Caki2 (cell line): ENCODE measurements at regions not wholly inside any gene's neighbourhood (a gene's known extent, or its start where the extent isn't known, plus 50 kb on each side); places are given as distances from the start of the nearest gene placed in this dataset.

Source experiments
- DNase-seq: peaks from one replicate; pipeline ENCODE4 v3.0.0-alpha.2; 2015; ENCODE audit warnings: low read depth
- in situ Hi-C: cut with HindIII; loops from 2 replicates; pipeline ENCODE4 v1.10.0; 2016; ENCODE audit warnings: low sequenced_read_pairs, low pct_unique_long_range_greater_than_20kb, mixed read lengths

- in situ Hi-C loops = no loop called here
- no peak for DNase-seq
Observed at GRCh38 chr12:92528097-92528496, 174.7 kb upstream of the PLEKHG7 start.

- in situ Hi-C loops = no loop called here
- DNase-seq = no peak
Observed at GRCh38 chr12:92524489-92524888, 178.3 kb upstream of the PLEKHG7 start.

GRCh38 chr12:92520511-92520910 is 182.3 kb upstream of the PLEKHG7 start:
- in situ Hi-C loops = no loop called here
- DNase-seq = no peak

GRCh38 chr12:92519284-92519683 is 183.5 kb upstream of the PLEKHG7 start:
- peak; percentile 38 for DNase-seq
- in situ Hi-C loops = no loop called here

- no peak for DNase-seq
- in situ Hi-C loops = no loop called here
Observed at GRCh38 chr12:92518071-92518470, 184.7 kb upstream of the PLEKHG7 start.

- in situ Hi-C loops = no loop called here
- peak; percentile 59 for DNase-seq
Observed at GRCh38 chr12:92516277-92516600, 186.6 kb upstream of the PLEKHG7 start.

GRCh38 chr12:92513231-92513730 is 189.5 kb upstream of the PLEKHG7 start:
- DNase-seq = no peak
- in situ Hi-C loops = no loop called here

GRCh38 chr12:92511786-92512185 is 191.0 kb upstream of the PLEKHG7 start:
- in situ Hi-C loops = no loop called here
- no peak for DNase-seq

- no peak for DNase-seq
Observed at GRCh38 chr12:92509156-92509738, 193.5 kb upstream of the PLEKHG7 start.

GRCh38 chr12:92506891-92507290 is 195.9 kb upstream of the PLEKHG7 start:
- DNase-seq = no peak
- in situ Hi-C loops = no loop called here

More at GRCh38 chr12:92509156-92509738, 193.5 kb upstream of the PLEKHG7 start:
- in situ Hi-C loops = no loop called here

GRCh38 chr12:92506460-92506859 is 196.3 kb upstream of the PLEKHG7 start:
- DNase-seq = no peak
- in situ Hi-C loops = no loop called here

- DNase-seq = no peak
- in situ Hi-C loops = no loop called here
Observed at GRCh38 chr12:92505254-92506231, 197.2 kb upstream of the PLEKHG7 start.

GRCh38 chr12:92504594-92504981 is 198.2 kb upstream of the PLEKHG7 start:
- DNase-seq = no peak
- in situ Hi-C loops = no loop called here

GRCh38 chr12:92503971-92504593 is 198.7 kb upstream of the PLEKHG7 start:
- DNase-seq = no peak
- in situ Hi-C loops = no loop called here

GRCh38 chr12:92503029-92503931 is 199.5 kb upstream of the PLEKHG7 start:
- in situ Hi-C loops = no loop called here
- DNase-seq = no peak

- DNase-seq = no peak
- in situ Hi-C loops = no loop called here
Observed at GRCh38 chr12:92502417-92503028, 200.3 kb upstream of the PLEKHG7 start.

- in situ Hi-C loops = no loop called here
- no peak for DNase-seq
Observed at GRCh38 chr12:92496790-92497189, 206.0 kb upstream of the PLEKHG7 start.

GRCh38 chr12:92495108-92495507 is 207.7 kb upstream of the PLEKHG7 start:
- in situ Hi-C loops = no loop called here
- no peak for DNase-seq
